GM12878 (cell line): ENCODE measurements at regions not wholly inside any gene's neighbourhood (a gene's known extent, or its start where the extent isn't known, plus 50 kb on each side); places are given as distances from the start of the nearest gene placed in this dataset.

Experiments used
- ATAC-seq: fragments of 200-7000 bp; cut with Tn5 transposase; 3 replicates; pipeline ENCODE4 v1.9.1; 2020; ENCODE audit warnings: mild to moderate bottlenecking, moderate library complexity
- BruUV-seq: library from RNA; stranded (reverse); fragments of 400-500 nt; replicated peaks from 2 replicates; lab custom pipeline; 2021; lab: Mats Ljungman, UMichigan
- CTCF ChIA-PET: fragments of 300-600 bp; sonication (Branson Sonifier 250); formaldehyde crosslinking; extraction: SDS; loops from one replicate; lab custom pipeline; 2021; ENCODE audit warnings: inconsistent platforms; lab: Yijun Ruan, JAX
- POLR2A ChIA-PET: fragments of 350-600 bp; formaldehyde crosslinking; extraction: SDS; loops from one replicate; lab custom pipeline; 2021; ENCODE audit warnings: inconsistent platforms; lab: Charles Lee
- RAD21 ChIA-PET: fragments of 300-600 bp; sonication (Branson Sonifier 250); formaldehyde crosslinking; loops from one replicate; lab custom pipeline; 2023; ENCODE audit warnings: antibody characterized with exemption; ENCODE audit not compliant: unreplicated experiment; lab: Charles Lee
- SMC1A ChIA-PET: fragments of 300-600 bp; sonication (Branson Sonifier 250); formaldehyde crosslinking; loops from one replicate; lab custom pipeline; 2023; ENCODE audit not compliant: unreplicated experiment, uncharacterized antibody; lab: Charles Lee
- DNase-seq: peaks from one replicate; pipeline ENCODE4 v3.0.0-alpha.2; 2011; ENCODE audit warnings: low read depth, low spot score
- FAIRE-seq: peaks from 3 replicates; lab custom pipeline; 2011; peaks lifted over from hg19 to GRCh38; lab: Jason Lieb, UNC
- H2AFZ ChIP-seq: 2 replicates; pipeline ENCODE4 v1.6.0; 2011; ENCODE audit warnings: low read depth, low read length, control low read depth; ENCODE audit not compliant: control insufficient read depth
- H3K27ac ChIP-seq: 2 replicates; pipeline ENCODE4 v1.5.1; 2011; ENCODE audit warnings: control low read depth; ENCODE audit not compliant: control insufficient read depth, insufficient read depth
- H3K27me3 ChIP-seq, 2 experiments: replicated peaks in 1 of 2; 2 replicates each; pipeline versions ENCODE4 v1.6.0 to v1.6.1; 2011; ENCODE audit warnings: low read length in 1 of 2; ENCODE audit not compliant: control insufficient read depth in 2 of 2, insufficient read depth in 2 of 2
- H3K36me3 ChIP-seq, 2 experiments: 2 replicates each; pipeline ENCODE4 v1.5.1; 2011; ENCODE audit warnings: low read length in 1 of 2; ENCODE audit not compliant: control insufficient read depth in 2 of 2, insufficient read depth in 2 of 2
- H3K4me1 ChIP-seq: 2 replicates; pipeline ENCODE4 v1.6.1; 2011; ENCODE audit warnings: mild to moderate bottlenecking, low read length, moderate library complexity, mixed read lengths; ENCODE audit not compliant: control insufficient read depth, insufficient read depth
- H3K4me2 ChIP-seq: 2 replicates; pipeline ENCODE4 v1.6.0; 2011; ENCODE audit warnings: control low read depth; ENCODE audit not compliant: control insufficient read depth, insufficient read depth
- H3K4me3 ChIP-seq: fragments of 200-600 bp; sonication (generic); 2 replicates; pipeline ENCODE4 v1.5.1; 2016
- H3K79me2 ChIP-seq: 2 replicates; pipeline ENCODE4 v1.6.0; 2011; ENCODE audit warnings: low read length; ENCODE audit not compliant: control insufficient read depth, insufficient read depth
- H3K9ac ChIP-seq: 2 replicates; pipeline ENCODE4 v1.8.0; 2011; ENCODE audit warnings: low read length, control low read depth, mixed read lengths; ENCODE audit not compliant: control insufficient read depth, insufficient read depth
- H3K9me3 ChIP-seq: replicated peaks from 3 replicates; pipeline ENCODE4 v1.5.1; 2011; ENCODE audit warnings: mild to moderate bottlenecking, low read length; ENCODE audit not compliant: control insufficient read depth, insufficient read depth
- H4K20me1 ChIP-seq: 2 replicates; pipeline ENCODE4 v1.6.0; 2011; ENCODE audit not compliant: control insufficient read depth, insufficient read depth
- BCL11A ChIP-seq: IDR thresholded peaks from 2 replicates; pipeline ENCODE4 v1.6.1; 2011; ENCODE audit warnings: low read depth, low read length
- BHLHE40 ChIP-seq, 2 experiments: fragments of 450-650 bp in 1 of 2; IDR thresholded peaks; 2 replicates each; pipeline ENCODE4 v1.6.1; 2011 to 2017; ENCODE audit warnings: low read depth in 2 of 2, borderline replicate concordance in 1 of 2, improper control_type of control experiment in 1 of 2, low read length in 1 of 2, mild to moderate bottlenecking in 1 of 2
- CBX5 ChIP-seq: sonication (generic); IDR thresholded peaks from 2 replicates; pipeline ENCODE4 v1.6.1; 2016; ENCODE audit warnings: low read depth, moderate library complexity, mild to moderate bottlenecking, inconsistent platforms
- CUX1 ChIP-seq: IDR thresholded peaks from 2 replicates; pipeline ENCODE4 v1.6.1; 2012; ENCODE audit warnings: improper control_type of control experiment, low read depth, low read length; ENCODE audit not compliant: insufficient replicate concordance
- EP300 ChIP-seq, 2 experiments: fragments of 150-350 bp in 1 of 2; IDR thresholded peaks; 2 replicates each; pipeline ENCODE4 v1.6.1; 2011 to 2012; ENCODE audit warnings: low read depth in 2 of 2, low read length in 2 of 2, borderline replicate concordance in 1 of 2, improper control_type of control experiment in 1 of 2, inconsistent platforms in 1 of 2; ENCODE audit not compliant: control insufficient read depth in 1 of 2
- ETV6 ChIP-seq, 2 experiments: fragments of 450-650 bp in 1 of 2; IDR thresholded peaks in 1 of 2; conservative IDR thresholded peaks in 1 of 2; 2 replicates each; pipeline ENCODE4 v1.6.1; 2014; ENCODE audit warnings: antibody characterized with exemption in 1 of 2, borderline replicate concordance in 1 of 2, low read depth in 1 of 2, mild to moderate bottlenecking in 1 of 2, moderate library complexity in 1 of 2
- GATAD2B ChIP-seq: fragments of 450-650 bp; conservative IDR thresholded peaks from 2 replicates; pipeline ENCODE4 v1.6.1; 2017; ENCODE audit warnings: low read depth, mild to moderate bottlenecking, moderate library complexity
- IKZF2 ChIP-seq, 2 experiments: fragments of 450-650 bp; IDR thresholded peaks; 2 replicates each; pipeline ENCODE4 v1.6.1; 2017; ENCODE audit warnings: mild to moderate bottlenecking in 2 of 2, moderate library complexity in 2 of 2
- IRF4 ChIP-seq: IDR thresholded peaks from 2 replicates; pipeline ENCODE4 v1.6.1; 2011; ENCODE audit warnings: low read depth, low read length
- MEF2A ChIP-seq: IDR thresholded peaks from 2 replicates; pipeline ENCODE4 v1.6.1; 2011; ENCODE audit warnings: low read depth, mild to moderate bottlenecking, low read length, moderate library complexity; ENCODE audit not compliant: insufficient read depth
- NR2C1 ChIP-seq: fragments of 450-650 bp; IDR thresholded peaks from 2 replicates; pipeline ENCODE4 v1.6.1; 2017; ENCODE audit warnings: antibody characterized with exemption, mild to moderate bottlenecking, moderate library complexity
- RUNX3 ChIP-seq: IDR thresholded peaks from 2 replicates; pipeline ENCODE4 v1.6.1; 2012; ENCODE audit warnings: low read length, inconsistent platforms
- SIN3A ChIP-seq: IDR thresholded peaks from 2 replicates; pipeline ENCODE4 v1.6.1; 2012; ENCODE audit warnings: low read depth, low read length, improper control_type of control experiment
- SMAD5 ChIP-seq: IDR thresholded peaks from 2 replicates; pipeline ENCODE4 v1.6.1; 2016; ENCODE audit warnings: antibody characterized with exemption, low read depth
- TARDBP ChIP-seq: IDR thresholded peaks from 2 replicates; pipeline ENCODE4 v1.6.1; 2016; ENCODE audit warnings: borderline replicate concordance
- WGBS: methylation state at CpG from one replicate; pipeline ENCODE4 v1.1.6; 2016; ENCODE audit warnings: low lambda C conversion rate; ENCODE audit not compliant: insufficient replicate concordance, insufficient coverage; ENCODE audit errors: missing lambda C conversion rate; 5-methylcytosine and 5-hydroxymethylcytosine counted together
- in situ Hi-C: fragments of 300-500 bp; cut with MboI; formaldehyde crosslinking; loops from 9 replicates; pipeline ENCODE4 v1.14.3; 2018; ENCODE audit warnings: mixed read lengths
- intact Hi-C: fragments of 100-400 bp; cut with micrococcal nuclease; formaldehyde crosslinking; loops from one replicate; pipeline ENCODE4 v1.14.2; 2022; ENCODE audit not compliant: unreplicated experiment

GRCh38 chr14:39762576-39763401, 330.6 kb upstream of the FBXO33 start:
- Histone ChIP-seq H3K36me3 (no peaks in the 10 kb centered on the region), H3K27ac (0 out of 2 replicates have a peak overlapping the region, but pooled peaks have one; percentile 13), H3K4me3 (peak overlapping the region; percentile 20; the same call in 1 of the 2 replicates), H2AFZ (peak overlapping the region; percentile 21), H3K27me3 (no peaks in the 10 kb centered on the region), H3K79me2 (no peaks in the 10 kb centered on the region), H3K4me2 (peak overlapping the region; percentile 85), H3K4me1 (peaks cover 7% of the 10 kb centered on the region), H3K9ac (no peak overlapping the region), H4K20me1 (no peaks in the 10 kb centered on the region), H3K9me3 (peaks cover 2% of the 10 kb centered on the region; the same call in 2 of the 3 replicates)
- ChIA-PET POLR2A (no interaction called here), RAD21 (no interaction called here), CTCF (interaction anchor here (0.6 kb wide), 1 partner anchor 834 kb away, joined by 3 read pairs; no protein-coding TSS in a partner anchor), SMC1A (interaction anchor here (0.8 to 1.3 kb wide), 3 partner anchors 14 to 212 kb away, joined by 3 to 4 read pairs (median 3); no protein-coding TSS in a partner anchor)
- no TSS peak for BruUV-seq
- peak; percentile 92 for ATAC-seq
- peak; percentile 52 for FAIRE-seq
- intact Hi-C loops (loop anchor here (5.0 to 10.0 kb wide), 2 partner anchors 115 to 178 kb away; no protein-coding TSS in a partner anchor), in situ Hi-C loops (no loop called here)
- peak; percentile 59 for DNase-seq
- WGBS, result 4% methylated on average over 16 of the region's 16 CpGs
- 0 out of 2 replicates have a peak, but pooled peaks have one; percentile 9 for TF ChIP-seq IRF4
- no peak for TF ChIP-seq SMAD5
- no peak for TF ChIP-seq GATAD2B
- 0 out of 2 replicates have a peak, but pooled peaks have one; percentile 31 for TF ChIP-seq MEF2A
- 0 out of 2 replicates have a peak, but pooled peaks have one; percentile 27 for TF ChIP-seq TARDBP
- TF ChIP-seq EP300 (IDR thresholded peaks at IDR 0.05; ENCODE audit: borderline replicate concordance in 1 of 2, control insufficient read depth in 1 of 2, low read depth in 2 of 2, low read length in 2 of 2), result peak in 1 of 2 experiments; percentile 29; a peak in 1 of 4 replicates
- peak; percentile 86 for TF ChIP-seq RUNX3
- TF ChIP-seq NR2C1, result peak; percentile 42; the same call in 1 of the 2 replicates
- TF ChIP-seq ETV6 (conservative IDR thresholded peaks at IDR 0.05 in 1 of 2, IDR thresholded peaks at IDR 0.05 in 1 of 2; ENCODE audit: borderline replicate concordance in 1 of 2, low read depth in 1 of 2), result peak in 1 of 2 experiments; percentile 60; a peak in 1 of 4 replicates
- no peak for TF ChIP-seq SIN3A
- peak; percentile 66 for TF ChIP-seq BCL11A
- no peak for TF ChIP-seq CUX1
- TF ChIP-seq IKZF2 (IDR thresholded peaks at IDR 0.05), result peak; percentile 64 to 81
- TF ChIP-seq BHLHE40 (IDR thresholded peaks at IDR 0.05; ENCODE audit: borderline replicate concordance in 1 of 2, low read depth in 2 of 2, low read length in 1 of 2), result peak; percentile 47 to 84; a peak in 2 of 4 replicates
- no peak for TF ChIP-seq CBX5
